ENCODE measurements at regions not wholly inside any gene's neighbourhood (a gene's known extent, or its start where the extent isn't known, plus 50 kb on each side); places are given as distances from the start of the nearest gene placed in this dataset.

- no peak for DNase-seq
- Histone ChIP-seq H3K27me3 (ENCODE audit: control insufficient read depth, insufficient read depth, low read length) (no peaks in the 10 kb centered on the region), H3K4me3 (ENCODE audit: insufficient read depth, low read depth, low read length) (no peak overlapping the region), H3K36me3 (replicated peaks; ENCODE audit: control insufficient read depth, insufficient read depth, low read length) (no peaks in the 10 kb centered on the region)
Observed at GRCh38 chr10:90354914-90355313, 502.9 kb downstream of the HTR7 start.

- Histone ChIP-seq H3K36me3 (replicated peaks; ENCODE audit: control insufficient read depth, insufficient read depth, low read length) (no peaks in the 10 kb centered on the region), H3K27me3 (ENCODE audit: control insufficient read depth, insufficient read depth, low read length) (no peaks in the 10 kb centered on the region), H3K4me3 (ENCODE audit: insufficient read depth, low read depth, low read length) (no peak overlapping the region)
- DNase-seq = peak; percentile 21
Observed at GRCh38 chr10:90363799-90364483, 493.9 kb downstream of the HTR7 start.

- H3K4me3 ChIP-seq (ENCODE audit: insufficient read depth, low read depth, low read length) = no peak overlapping the region
- no peak for DNase-seq
- H3K36me3 ChIP-seq (replicated peaks; ENCODE audit: control insufficient read depth, insufficient read depth, low read length) = no peaks in the 10 kb centered on the region
Observed at GRCh38 chr10:90372451-90372850, 485.4 kb downstream of the HTR7 start.

GRCh38 chr10:90373911-90374310 lies 483.9 kb downstream of the HTR7 start:
- H3K27me3 ChIP-seq (ENCODE audit: control insufficient read depth, insufficient read depth, low read length) = no peaks in the 10 kb centered on the region
- H3K36me3 ChIP-seq (replicated peaks; ENCODE audit: control insufficient read depth, insufficient read depth, low read length) = no peaks in the 10 kb centered on the region
- no peak for DNase-seq
- no peak overlapping the region for H3K4me3 ChIP-seq (ENCODE audit: insufficient read depth, low read depth, low read length)

More at GRCh38 chr10:90372451-90372850, 485.4 kb downstream of the HTR7 start:
- no peaks in the 10 kb centered on the region for H3K27me3 ChIP-seq (ENCODE audit: control insufficient read depth, insufficient read depth, low read length)

GRCh38 chr10:90378524-90379076 lies 479.2 kb downstream of the HTR7 start:
- Histone ChIP-seq H3K36me3 (replicated peaks; ENCODE audit: control insufficient read depth, insufficient read depth, low read length) (no peaks in the 10 kb centered on the region), H3K4me3 (ENCODE audit: insufficient read depth, low read depth, low read length) (no peak overlapping the region)
- no peak for DNase-seq

GRCh38 chr10:90381468-90381867 lies 476.4 kb downstream of the HTR7 start:
- Histone ChIP-seq H3K4me3 (ENCODE audit: insufficient read depth, low read depth, low read length) (no peak overlapping the region), H3K27me3 (ENCODE audit: control insufficient read depth, insufficient read depth, low read length) (no peaks in the 10 kb centered on the region), H3K36me3 (replicated peaks; ENCODE audit: control insufficient read depth, insufficient read depth, low read length) (no peaks in the 10 kb centered on the region)
- DNase-seq = no peak

More at GRCh38 chr10:90378524-90379076, 479.2 kb downstream of the HTR7 start:
- no peaks in the 10 kb centered on the region for H3K27me3 ChIP-seq (ENCODE audit: control insufficient read depth, insufficient read depth, low read length)

GRCh38 chr10:90389876-90390275 lies 468.0 kb downstream of the HTR7 start:
- DNase-seq = no peak
- no peaks in the 10 kb centered on the region for H3K36me3 ChIP-seq (replicated peaks; ENCODE audit: control insufficient read depth, insufficient read depth, low read length)
- H3K4me3 ChIP-seq (ENCODE audit: insufficient read depth, low read depth, low read length) = no peak overlapping the region
- no peaks in the 10 kb centered on the region for H3K27me3 ChIP-seq (ENCODE audit: control insufficient read depth, insufficient read depth, low read length)

- Histone ChIP-seq H3K36me3 (replicated peaks; ENCODE audit: control insufficient read depth, insufficient read depth, low read length) (no peaks in the 10 kb centered on the region), H3K4me3 (ENCODE audit: insufficient read depth, low read depth, low read length) (no peak overlapping the region), H3K27me3 (ENCODE audit: control insufficient read depth, insufficient read depth, low read length) (no peaks in the 10 kb centered on the region)
- DNase-seq = peak; percentile 31
Observed at GRCh38 chr10:90394311-90394710, 463.5 kb downstream of the HTR7 start.

- Histone ChIP-seq H3K36me3 (replicated peaks; ENCODE audit: control insufficient read depth, insufficient read depth, low read length) (no peaks in the 10 kb centered on the region), H3K4me3 (ENCODE audit: insufficient read depth, low read depth, low read length) (no peak overlapping the region), H3K27me3 (ENCODE audit: control insufficient read depth, insufficient read depth, low read length) (no peaks in the 10 kb centered on the region)
- no peak for DNase-seq
Observed at GRCh38 chr10:90396721-90397120, 461.1 kb downstream of the HTR7 start.

GRCh38 chr10:90398566-90398965 lies 459.3 kb downstream of the HTR7 start:
- H3K4me3 ChIP-seq (ENCODE audit: insufficient read depth, low read depth, low read length) = no peak overlapping the region
- H3K36me3 ChIP-seq (replicated peaks; ENCODE audit: control insufficient read depth, insufficient read depth, low read length) = no peaks in the 10 kb centered on the region
- no peaks in the 10 kb centered on the region for H3K27me3 ChIP-seq (ENCODE audit: control insufficient read depth, insufficient read depth, low read length)
- DNase-seq = no peak

- no peak for DNase-seq
- H3K27me3 ChIP-seq (ENCODE audit: control insufficient read depth, insufficient read depth, low read length) = no peaks in the 10 kb centered on the region
- no peaks in the 10 kb centered on the region for H3K36me3 ChIP-seq (replicated peaks; ENCODE audit: control insufficient read depth, insufficient read depth, low read length)
- H3K4me3 ChIP-seq (ENCODE audit: insufficient read depth, low read depth, low read length) = no peak overlapping the region
Observed at GRCh38 chr10:90399782-90400181, 458.1 kb downstream of the HTR7 start.

GRCh38 chr10:90403211-90404000 lies 454.4 kb downstream of the HTR7 start:
- no peaks in the 10 kb centered on the region for H3K27me3 ChIP-seq (ENCODE audit: control insufficient read depth, insufficient read depth, low read length)
- H3K36me3 ChIP-seq (replicated peaks; ENCODE audit: control insufficient read depth, insufficient read depth, low read length) = no peaks in the 10 kb centered on the region
- H3K4me3 ChIP-seq (ENCODE audit: insufficient read depth, low read depth, low read length) = no peak overlapping the region
- DNase-seq = no peak

- no peak for DNase-seq
- Histone ChIP-seq H3K27me3 (ENCODE audit: control insufficient read depth, insufficient read depth, low read length) (no peaks in the 10 kb centered on the region), H3K4me3 (ENCODE audit: insufficient read depth, low read depth, low read length) (no peak overlapping the region)
Observed at GRCh38 chr10:90407131-90407530, 450.7 kb downstream of the HTR7 start.

GRCh38 chr10:90407851-90408250 lies 450.0 kb downstream of the HTR7 start:
- no peak overlapping the region for H3K4me3 ChIP-seq (ENCODE audit: insufficient read depth, low read depth, low read length)
- H3K27me3 ChIP-seq (ENCODE audit: control insufficient read depth, insufficient read depth, low read length) = no peaks in the 10 kb centered on the region
- H3K36me3 ChIP-seq (replicated peaks; ENCODE audit: control insufficient read depth, insufficient read depth, low read length) = no peaks in the 10 kb centered on the region
- DNase-seq = no peak

More at GRCh38 chr10:90407131-90407530, 450.7 kb downstream of the HTR7 start:
- no peaks in the 10 kb centered on the region for H3K36me3 ChIP-seq (replicated peaks; ENCODE audit: control insufficient read depth, insufficient read depth, low read length)

GRCh38 chr10:90412582-90412981 lies 445.3 kb downstream of the HTR7 start:
- H3K27me3 ChIP-seq (ENCODE audit: control insufficient read depth, insufficient read depth, low read length) = no peaks in the 10 kb centered on the region
- H3K4me3 ChIP-seq (ENCODE audit: insufficient read depth, low read depth, low read length) = no peak overlapping the region
- DNase-seq = no peak
- no peaks in the 10 kb centered on the region for H3K36me3 ChIP-seq (replicated peaks; ENCODE audit: control insufficient read depth, insufficient read depth, low read length)
